Fibroblast of lung (primary cell): ENCODE measurements at regions not wholly inside any gene's neighbourhood (a gene's known extent, or its start where the extent isn't known, plus 50 kb on each side); places are given as distances from the start of the nearest gene placed in this dataset.

Experiments used
- DNase-seq, 2 donors: peaks; one replicate each; pipeline versions ENCODE4 v3.0.0 to v3.0.0-alpha.2; 2010; ENCODE audit warnings: low read depth in 2 of 2
- H2AFZ ChIP-seq: 2 replicates; pipeline ENCODE4 v1.5.1; 2012; ENCODE audit warnings: low read length, control low read depth, inconsistent platforms
- H3K27ac ChIP-seq: 2 replicates; pipeline ENCODE4 v1.5.1; 2011; ENCODE audit warnings: low read length, control low read depth; ENCODE audit not compliant: insufficient read depth
- H3K27me3 ChIP-seq: 2 replicates; pipeline ENCODE4 v1.5.1; 2011; ENCODE audit warnings: mild to moderate bottlenecking, low read length; ENCODE audit not compliant: control insufficient read depth, insufficient read depth
- H3K36me3 ChIP-seq: 2 replicates; pipeline ENCODE4 v1.5.1; 2011; ENCODE audit warnings: low read length; ENCODE audit not compliant: control insufficient read depth, insufficient read depth
- H3K4me1 ChIP-seq: 2 replicates; pipeline ENCODE4 v1.5.1; 2011; ENCODE audit warnings: low read length; ENCODE audit not compliant: control insufficient read depth, insufficient read depth; ENCODE audit errors: extremely low read depth
- H3K4me2 ChIP-seq: 2 replicates; pipeline ENCODE4 v1.5.1; 2011; ENCODE audit warnings: low read length, control low read depth; ENCODE audit not compliant: insufficient read depth; ENCODE audit errors: extremely low read depth
- H3K4me3 ChIP-seq, 4 experiments: fragments of 200-600 bp in 1 of 4; sonication (generic) in 1 of 4; replicated peaks in 1 of 4; 2 replicates each; pipeline ENCODE4 v1.5.1; 2011 to 2016; ENCODE audit warnings: low read length in 4 of 4, low read depth in 3 of 4, mild to moderate bottlenecking in 3 of 4, control low read depth in 2 of 4, inconsistent platforms in 1 of 4, mixed read lengths in 1 of 4; ENCODE audit not compliant: insufficient read depth in 1 of 4; ENCODE audit errors: control extremely low read depth in 1 of 4
- H3K79me2 ChIP-seq: 2 replicates; pipeline ENCODE4 v1.5.1; 2012; ENCODE audit warnings: mild to moderate bottlenecking, low read length, inconsistent platforms; ENCODE audit not compliant: control insufficient read depth, insufficient read depth
- H3K9ac ChIP-seq: 2 replicates; pipeline ENCODE4 v1.5.1; 2011; ENCODE audit warnings: mild to moderate bottlenecking, low read length, control low read depth; ENCODE audit not compliant: insufficient read depth
- H3K9me3 ChIP-seq: 2 replicates; pipeline ENCODE4 v1.5.1; 2012; ENCODE audit warnings: low read depth, low read length; ENCODE audit not compliant: control insufficient read depth, insufficient read depth
- H4K20me1 ChIP-seq: 2 replicates; pipeline ENCODE4 v1.5.1; 2011; ENCODE audit warnings: low read length; ENCODE audit not compliant: control insufficient read depth, insufficient read depth; ENCODE audit errors: extremely low read depth
- CTCF ChIP-seq, 2 donors: IDR thresholded peaks in 1 of 2; conservative IDR thresholded peaks in 1 of 2; 1 replicate in 1 of 2; 2 replicates in 1 of 2; pipeline ENCODE4 v1.5.1; 2011 to 2012; ENCODE audit warnings: low read length in 2 of 2, control low read depth in 1 of 2, inconsistent platforms in 1 of 2, low read depth in 1 of 2, mild to moderate bottlenecking in 1 of 2
- EZH2 ChIP-seq: IDR thresholded peaks from 2 replicates; pipeline ENCODE4 v1.5.1; 2012; ENCODE audit warnings: low read length, control low read depth, mild to moderate bottlenecking; ENCODE audit errors: missing control alignments

- TF ChIP-seq CTCF (conservative IDR thresholded peaks at IDR 0.05 in 1 of 2, IDR thresholded peaks at IDR 0.05 in 1 of 2; ENCODE audit: low read depth in 1 of 2, low read length in 2 of 2) (no peak), EZH2 (no peak)
- no peaks in the 10 kb centered on the region for H3K27me3 ChIP-seq
These were observed 205.3 kb upstream of the SULF2 start for GRCh38 chr20:47990507-47991150.

DNA sequence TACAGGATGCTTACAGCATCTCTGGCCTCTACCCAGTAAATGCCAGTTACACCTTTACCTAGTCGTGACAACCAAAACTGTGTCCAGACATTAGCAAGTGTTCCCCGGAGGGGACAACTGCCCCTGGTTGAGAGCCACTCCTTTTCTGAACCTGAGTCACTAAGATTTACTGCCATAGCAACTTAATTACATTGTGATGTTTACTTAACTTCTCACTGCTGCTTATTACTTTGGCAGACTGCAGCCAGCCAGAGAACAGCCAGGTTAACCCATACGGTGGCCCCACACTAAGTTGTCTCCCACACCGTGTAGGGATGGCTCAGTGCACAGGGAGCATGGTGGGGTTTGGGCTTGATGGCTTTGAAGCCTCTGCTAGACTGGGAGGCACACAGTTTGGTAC is 204.7 kb upstream of the SULF2 start:
- no peak overlapping the region for H3K4me3 ChIP-seq
- H3K36me3 ChIP-seq: no peaks in the 10 kb centered on the region
- H4K20me1 ChIP-seq: no peaks in the 10 kb centered on the region
- no peak overlapping the region for H2AFZ ChIP-seq
- no peaks in the 10 kb centered on the region for H3K9me3 ChIP-seq
- no peaks in the 10 kb centered on the region for H3K27me3 ChIP-seq
- H3K4me2 ChIP-seq: no peak overlapping the region
- H3K27ac ChIP-seq: no peak overlapping the region
- H3K9ac ChIP-seq: no peak overlapping the region
- DNase-seq: no peak
- H3K79me2 ChIP-seq: no peaks in the 10 kb centered on the region
- TF ChIP-seq CTCF (conservative IDR thresholded peaks at IDR 0.05 in 1 of 2, IDR thresholded peaks at IDR 0.05 in 1 of 2; ENCODE audit: low read depth in 1 of 2, low read length in 2 of 2) (no peak), EZH2 (no peak)
- H3K4me1 ChIP-seq: no peaks in the 10 kb centered on the region

More at GRCh38 chr20:47990507-47991150, 205.3 kb upstream of the SULF2 start:
- H3K27ac ChIP-seq: no peak overlapping the region
- H2AFZ ChIP-seq: no peak overlapping the region
- no peak for DNase-seq
- no peak overlapping the region for H3K4me3 ChIP-seq
- no peak overlapping the region for H3K4me2 ChIP-seq
- H3K9me3 ChIP-seq: no peaks in the 10 kb centered on the region
- H3K36me3 ChIP-seq: no peaks in the 10 kb centered on the region
- no peaks in the 10 kb centered on the region for H3K4me1 ChIP-seq
- no peaks in the 10 kb centered on the region for H3K79me2 ChIP-seq
- H3K9ac ChIP-seq: no peak overlapping the region
- no peaks in the 10 kb centered on the region for H4K20me1 ChIP-seq

DNA sequence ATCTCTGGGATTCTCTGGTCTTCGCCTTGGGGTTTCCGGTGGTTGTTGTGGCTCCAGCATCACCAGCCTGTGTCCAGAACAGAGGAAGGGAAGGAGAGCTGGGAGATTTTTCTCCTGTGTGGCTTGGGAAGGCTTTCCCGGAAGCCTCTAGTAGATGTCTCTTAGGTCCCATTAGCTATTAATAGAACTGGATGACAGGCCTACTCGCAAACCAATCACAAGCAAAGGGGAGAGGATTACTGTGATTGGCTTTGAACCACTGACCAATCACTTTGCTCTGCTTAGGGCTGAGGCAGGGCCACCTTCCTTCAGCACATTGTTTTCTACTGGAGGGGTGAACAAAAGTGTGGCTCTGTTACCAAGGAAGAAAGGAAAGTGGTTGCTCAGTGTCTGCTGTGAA is 203.4 kb upstream of the SULF2 start:
- H3K27me3 ChIP-seq: no peaks in the 10 kb centered on the region
- H3K9ac ChIP-seq: no peak overlapping the region
- H3K4me1 ChIP-seq: no peaks in the 10 kb centered on the region
- H3K36me3 ChIP-seq: no peaks in the 10 kb centered on the region
- no peaks in the 10 kb centered on the region for H3K9me3 ChIP-seq
- no peak overlapping the region for H3K4me3 ChIP-seq
- H3K79me2 ChIP-seq: no peaks in the 10 kb centered on the region
- TF ChIP-seq EZH2 (no peak), CTCF (conservative IDR thresholded peaks at IDR 0.05 in 1 of 2, IDR thresholded peaks at IDR 0.05 in 1 of 2; ENCODE audit: low read depth in 1 of 2, low read length in 2 of 2) (no peak)
- no peak overlapping the region for H2AFZ ChIP-seq
- no peak overlapping the region for H3K4me2 ChIP-seq
- no peaks in the 10 kb centered on the region for H4K20me1 ChIP-seq
- no peak for DNase-seq
- no peak overlapping the region for H3K27ac ChIP-seq
